HAP-1 (cell line): ENCODE measurements at regions not wholly inside any gene's neighbourhood (a gene's known extent, or its start where the extent isn't known, plus 50 kb on each side); places are given as distances from the start of the nearest gene placed in this dataset.

Experiments
- DNase-seq, 2 experiments: peaks; one replicate each; pipeline ENCODE4 v3.0.0-alpha.2; 2016 to 2020; ENCODE audit warnings: low spot score in 2 of 2
- H3K27me3 ChIP-seq: fragments of 250-450 bp; sonication (Bioruptor Pico); 2 replicates; pipeline ENCODE4 v1.5.1; 2020; ENCODE audit warnings: low read depth, mild to moderate bottlenecking, moderate library complexity
- H3K36me3 ChIP-seq: fragments of 250-450 bp; sonication (Bioruptor Pico); replicated peaks from 2 replicates; pipeline ENCODE4 v1.5.1; 2020; ENCODE audit warnings: mild to moderate bottlenecking
- H3K4me1 ChIP-seq: fragments of 250-450 bp; sonication (Bioruptor Pico); 2 replicates; pipeline ENCODE4 v1.5.1; 2020; ENCODE audit warnings: mild to moderate bottlenecking
- H3K4me3 ChIP-seq: fragments of 250-450 bp; sonication (Bioruptor Pico); 2 replicates; pipeline ENCODE4 v1.5.1; 2020; ENCODE audit warnings: mild to moderate bottlenecking, moderate library complexity
- H3K9me3 ChIP-seq: fragments of 250-450 bp; sonication (Bioruptor Pico); 2 replicates; pipeline ENCODE4 v1.5.1; 2020; ENCODE audit warnings: mild to moderate bottlenecking, moderate library complexity
- in situ Hi-C: fragments of 300-500 bp; cut with MboI; formaldehyde crosslinking; loops from 3 replicates; pipeline ENCODE4 v1.14.3; 2020; ENCODE audit warnings: low sequenced_read_pairs, inconsistent platforms, mixed read lengths

GRCh38 chr3:159635047-159635641 is 353.5 kb upstream of the IL12A start:
- Histone ChIP-seq H3K36me3 (no peaks in the 10 kb centered on the region), H3K27me3 (no peaks in the 10 kb centered on the region), H3K4me1 (peaks cover 21% of the 10 kb centered on the region), H3K9me3 (no peaks in the 10 kb centered on the region), H3K4me3 (no peak overlapping the region)
- in situ Hi-C loops, result no loop called here
- no peak for DNase-seq

GRCh38 chr3:159637883-159638542 is 350.6 kb upstream of the IL12A start:
- H3K4me3 ChIP-seq, result no peak overlapping the region
- in situ Hi-C loops, result no loop called here
- peaks cover 23% of the 10 kb centered on the region for H3K4me1 ChIP-seq
- no peaks in the 10 kb centered on the region for H3K36me3 ChIP-seq
- no peak for DNase-seq
- H3K9me3 ChIP-seq, result no peaks in the 10 kb centered on the region
- H3K27me3 ChIP-seq, result no peaks in the 10 kb centered on the region

- Histone ChIP-seq H3K4me1 (peaks cover 8% of the 10 kb centered on the region), H3K36me3 (no peaks in the 10 kb centered on the region), H3K4me3 (no peak overlapping the region), H3K9me3 (no peaks in the 10 kb centered on the region), H3K27me3 (no peaks in the 10 kb centered on the region)
- in situ Hi-C loops, result no loop called here
- no peak for DNase-seq
Measured at GRCh38 chr3:159640225-159640624, 348.4 kb upstream of the IL12A start.

GRCh38 chr3:159643406-159643805 is 345.2 kb upstream of the IL12A start:
- H3K9me3 ChIP-seq, result no peaks in the 10 kb centered on the region
- no peaks in the 10 kb centered on the region for H3K27me3 ChIP-seq
- H3K4me3 ChIP-seq, result no peak overlapping the region
- H3K36me3 ChIP-seq, result no peaks in the 10 kb centered on the region
- DNase-seq, result no peak
- H3K4me1 ChIP-seq, result peaks cover 8% of the 10 kb centered on the region
- in situ Hi-C loops, result no loop called here

GRCh38 chr3:159645874-159646273 is 342.8 kb upstream of the IL12A start:
- H3K4me3 ChIP-seq, result no peak overlapping the region
- H3K27me3 ChIP-seq, result no peaks in the 10 kb centered on the region
- H3K4me1 ChIP-seq, result peaks cover 2% of the 10 kb centered on the region
- in situ Hi-C loops, result no loop called here
- no peak for DNase-seq
- H3K36me3 ChIP-seq, result no peaks in the 10 kb centered on the region
- no peaks in the 10 kb centered on the region for H3K9me3 ChIP-seq

- DNase-seq, result no peak
- no peaks in the 10 kb centered on the region for H3K36me3 ChIP-seq
- no peaks in the 10 kb centered on the region for H3K4me1 ChIP-seq
- no peaks in the 10 kb centered on the region for H3K27me3 ChIP-seq
- in situ Hi-C loops, result no loop called here
- H3K9me3 ChIP-seq, result no peaks in the 10 kb centered on the region
- H3K4me3 ChIP-seq, result no peak overlapping the region
Measured at GRCh38 chr3:159649951-159650350, 338.7 kb upstream of the IL12A start.

- H3K36me3 ChIP-seq, result no peaks in the 10 kb centered on the region
- DNase-seq, result no peak
- no peaks in the 10 kb centered on the region for H3K27me3 ChIP-seq
- in situ Hi-C loops, result no loop called here
- H3K4me3 ChIP-seq, result no peak overlapping the region
- no peaks in the 10 kb centered on the region for H3K4me1 ChIP-seq
- no peaks in the 10 kb centered on the region for H3K9me3 ChIP-seq
Measured at GRCh38 chr3:159650726-159651125, 337.9 kb upstream of the IL12A start.

GRCh38 chr3:159652452-159652851 is 336.2 kb upstream of the IL12A start:
- Histone ChIP-seq H3K4me1 (no peaks in the 10 kb centered on the region), H3K27me3 (no peaks in the 10 kb centered on the region), H3K9me3 (no peaks in the 10 kb centered on the region), H3K4me3 (no peak overlapping the region), H3K36me3 (no peaks in the 10 kb centered on the region)
- DNase-seq, result no peak
- in situ Hi-C loops, result no loop called here

- Histone ChIP-seq H3K9me3 (no peaks in the 10 kb centered on the region), H3K4me1 (no peaks in the 10 kb centered on the region), H3K27me3 (no peaks in the 10 kb centered on the region), H3K36me3 (no peaks in the 10 kb centered on the region), H3K4me3 (no peak overlapping the region)
- in situ Hi-C loops, result no loop called here
- DNase-seq, result no peak
Measured at GRCh38 chr3:159654183-159655134, 334.2 kb upstream of the IL12A start.

GRCh38 chr3:159655202-159655601 is 333.4 kb upstream of the IL12A start:
- in situ Hi-C loops, result no loop called here
- no peaks in the 10 kb centered on the region for H3K4me1 ChIP-seq
- H3K9me3 ChIP-seq, result no peaks in the 10 kb centered on the region
- no peaks in the 10 kb centered on the region for H3K36me3 ChIP-seq
- no peak overlapping the region for H3K4me3 ChIP-seq
- H3K27me3 ChIP-seq, result no peaks in the 10 kb centered on the region
- DNase-seq, result no peak

- in situ Hi-C loops, result no loop called here
- no peaks in the 10 kb centered on the region for H3K27me3 ChIP-seq
- H3K4me1 ChIP-seq, result no peaks in the 10 kb centered on the region
- DNase-seq, result no peak
- no peak overlapping the region for H3K4me3 ChIP-seq
- no peaks in the 10 kb centered on the region for H3K9me3 ChIP-seq
- no peaks in the 10 kb centered on the region for H3K36me3 ChIP-seq
Measured at GRCh38 chr3:159657176-159657575, 331.5 kb upstream of the IL12A start.

- no peaks in the 10 kb centered on the region for H3K4me1 ChIP-seq
- no peaks in the 10 kb centered on the region for H3K9me3 ChIP-seq
- no peaks in the 10 kb centered on the region for H3K36me3 ChIP-seq
- DNase-seq, result no peak
- H3K27me3 ChIP-seq, result no peaks in the 10 kb centered on the region
- H3K4me3 ChIP-seq, result no peak overlapping the region
- in situ Hi-C loops, result no loop called here
Measured at GRCh38 chr3:159657629-159658028, 331.0 kb upstream of the IL12A start.

- Histone ChIP-seq H3K36me3 (no peaks in the 10 kb centered on the region), H3K4me3 (no peak overlapping the region), H3K4me1 (no peaks in the 10 kb centered on the region; the same call in 1 of the 2 replicates), H3K27me3 (no peaks in the 10 kb centered on the region), H3K9me3 (no peaks in the 10 kb centered on the region)
- in situ Hi-C loops, result no loop called here
- no peak for DNase-seq
Measured at GRCh38 chr3:159660326-159660725, 328.3 kb upstream of the IL12A start.

GRCh38 chr3:159660901-159661300 is 327.7 kb upstream of the IL12A start:
- Histone ChIP-seq H3K36me3 (no peaks in the 10 kb centered on the region), H3K4me1 (no peaks in the 10 kb centered on the region; the same call in 1 of the 2 replicates), H3K27me3 (no peaks in the 10 kb centered on the region), H3K4me3 (no peak overlapping the region), H3K9me3 (no peaks in the 10 kb centered on the region)
- in situ Hi-C loops, result no loop called here
- no peak for DNase-seq
